ENCODE measurements at regions not wholly inside any gene's neighbourhood (a gene's known extent, or its start where the extent isn't known, plus 50 kb on each side); places are given as distances from the start of the nearest gene placed in this dataset.
"Not testable (repeated sequence)": the region's sequence is repeated elsewhere in the genome, so short reads cannot be mapped to it uniquely, and the experiment has no call there.

DNA sequence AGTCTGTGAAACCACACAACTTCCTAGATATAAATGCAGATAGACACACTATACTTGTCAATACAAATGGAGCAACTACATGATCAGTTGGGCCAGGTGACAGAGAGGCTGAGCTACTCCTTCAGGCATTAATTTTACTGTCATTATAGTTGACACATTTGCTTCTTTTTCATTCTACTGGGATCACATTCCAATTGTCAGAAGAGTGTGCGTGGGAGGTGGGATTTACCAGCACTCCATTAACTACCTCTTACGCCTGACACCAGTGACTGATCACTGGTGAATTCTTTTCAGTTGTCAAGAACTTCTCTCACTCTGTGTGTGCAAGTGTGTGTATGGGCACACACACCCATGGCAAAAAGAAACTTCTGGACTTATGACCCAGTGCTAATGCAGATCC is 94.2 kb upstream of the DIAPH2 start:
- TF ChIP-seq, protein P1, sequence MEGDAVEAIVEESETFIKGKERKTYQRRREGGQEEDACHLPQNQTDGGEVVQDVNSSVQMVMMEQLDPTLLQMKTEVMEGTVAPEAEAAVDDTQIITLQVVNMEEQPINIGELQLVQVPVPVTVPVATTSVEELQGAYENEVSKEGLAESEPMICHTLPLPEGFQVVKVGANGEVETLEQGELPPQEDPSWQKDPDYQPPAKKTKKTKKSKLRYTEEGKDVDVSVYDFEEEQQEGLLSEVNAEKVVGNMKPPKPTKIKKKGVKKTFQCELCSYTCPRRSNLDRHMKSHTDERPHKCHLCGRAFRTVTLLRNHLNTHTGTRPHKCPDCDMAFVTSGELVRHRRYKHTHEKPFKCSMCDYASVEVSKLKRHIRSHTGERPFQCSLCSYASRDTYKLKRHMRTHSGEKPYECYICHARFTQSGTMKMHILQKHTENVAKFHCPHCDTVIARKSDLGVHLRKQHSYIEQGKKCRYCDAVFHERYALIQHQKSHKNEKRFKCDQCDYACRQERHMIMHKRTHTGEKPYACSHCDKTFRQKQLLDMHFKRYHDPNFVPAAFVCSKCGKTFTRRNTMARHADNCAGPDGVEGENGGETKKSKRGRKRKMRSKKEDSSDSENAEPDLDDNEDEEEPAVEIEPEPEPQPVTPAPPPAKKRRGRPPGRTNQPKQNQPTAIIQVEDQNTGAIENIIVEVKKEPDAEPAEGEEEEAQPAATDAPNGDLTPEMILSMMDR (conservative IDR thresholded peaks at IDR 0.05; ENCODE audit: control insufficient read depth, insufficient read depth, low read depth, low read length): no peak
- DNase-seq (ENCODE audit: low read depth): no peak
- no peak overlapping the region for H3K4me3 ChIP-seq (ENCODE audit: control insufficient read depth, low read depth, low read length)

DNA sequence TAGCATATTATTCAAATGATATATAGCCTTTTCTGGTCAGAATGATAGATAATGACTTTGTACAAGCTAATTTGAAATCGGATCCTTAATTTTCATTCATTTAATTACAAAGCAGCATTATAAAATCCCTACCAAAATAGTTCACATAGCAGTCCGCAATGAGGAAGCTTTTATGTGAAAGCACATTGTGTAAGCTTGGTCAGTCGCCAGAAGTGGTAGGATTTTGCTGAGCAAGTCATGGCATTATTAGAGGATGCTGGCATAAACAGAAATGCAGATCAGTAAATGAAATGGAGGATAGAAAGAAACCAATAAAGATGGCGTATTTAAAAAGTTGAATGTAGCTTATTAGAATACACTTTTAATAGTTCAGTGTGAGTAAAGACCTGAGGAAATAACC is 93.2 kb upstream of the DIAPH2 start:
- DNase-seq (ENCODE audit: low read depth): no peak
- H3K4me3 ChIP-seq (ENCODE audit: control insufficient read depth, low read depth, low read length): no peak overlapping the region
- TF ChIP-seq, protein P1 (conservative IDR thresholded peaks at IDR 0.05; ENCODE audit: control insufficient read depth, insufficient read depth, low read depth, low read length): no peak

DNA sequence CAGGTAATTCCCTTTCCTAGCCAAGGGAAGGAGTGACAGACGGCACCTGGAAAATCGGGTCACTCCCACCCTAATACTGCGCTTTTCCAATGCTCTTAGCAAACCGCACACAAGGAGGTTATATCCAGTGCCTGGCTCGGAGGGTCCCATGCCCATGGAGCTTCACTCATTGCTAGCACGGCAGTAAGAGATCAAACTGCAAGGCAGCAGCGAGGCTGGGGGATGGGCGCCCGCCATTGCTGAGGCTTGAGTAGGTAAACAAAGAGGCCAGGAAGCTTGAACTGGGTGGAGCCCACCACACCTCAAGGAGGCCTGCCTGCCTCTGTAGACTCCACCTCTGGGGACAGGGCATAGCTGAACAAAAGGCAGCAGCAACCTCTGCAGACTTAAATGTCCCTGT is 86.8 kb upstream of the DIAPH2 start:
- H3K4me3 ChIP-seq (ENCODE audit: control insufficient read depth, low read depth, low read length); DNase-seq (ENCODE audit: low read depth): not testable (repeated sequence)

DNA sequence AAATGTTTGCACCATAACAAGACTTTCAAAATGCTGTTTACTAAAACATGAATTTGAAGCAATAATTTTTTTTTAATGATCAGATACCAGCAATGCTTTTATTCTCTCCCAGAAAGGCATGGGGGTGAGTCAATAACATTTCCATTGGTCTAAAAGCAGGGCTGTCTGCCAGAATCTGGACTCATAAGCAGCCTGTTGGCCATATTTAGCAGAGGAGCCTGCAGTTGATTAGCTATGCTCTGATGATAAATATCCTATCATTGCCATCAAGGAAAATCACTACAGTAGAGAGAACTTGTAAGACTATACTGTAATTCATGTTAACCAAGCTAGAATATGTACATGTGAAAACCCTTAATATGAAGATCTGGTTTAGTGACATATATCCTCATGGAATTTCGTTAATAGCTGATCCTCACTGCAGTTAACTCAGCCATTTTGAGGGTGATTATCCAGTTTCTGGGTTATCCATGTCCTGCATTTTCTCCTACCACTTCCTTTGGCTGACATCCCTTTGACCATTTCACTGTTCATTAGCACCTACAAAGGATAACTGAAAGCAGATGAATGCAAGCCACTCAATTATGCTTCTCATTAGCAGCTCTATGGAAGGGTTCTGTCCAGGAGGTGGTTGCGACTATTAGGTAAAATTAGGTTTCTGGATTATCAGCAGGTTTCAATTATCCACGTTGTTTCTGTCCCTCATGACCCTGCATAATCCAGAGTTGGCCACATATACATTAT is 72.9 kb upstream of the DIAPH2 start:
- peak; percentile 81 for DNase-seq (ENCODE audit: low read depth)
- TF ChIP-seq, protein P1 (conservative IDR thresholded peaks at IDR 0.05; ENCODE audit: control insufficient read depth, insufficient read depth, low read depth, low read length): no peak
- no peak overlapping the region for H3K4me3 ChIP-seq (ENCODE audit: control insufficient read depth, low read depth, low read length)

DNA sequence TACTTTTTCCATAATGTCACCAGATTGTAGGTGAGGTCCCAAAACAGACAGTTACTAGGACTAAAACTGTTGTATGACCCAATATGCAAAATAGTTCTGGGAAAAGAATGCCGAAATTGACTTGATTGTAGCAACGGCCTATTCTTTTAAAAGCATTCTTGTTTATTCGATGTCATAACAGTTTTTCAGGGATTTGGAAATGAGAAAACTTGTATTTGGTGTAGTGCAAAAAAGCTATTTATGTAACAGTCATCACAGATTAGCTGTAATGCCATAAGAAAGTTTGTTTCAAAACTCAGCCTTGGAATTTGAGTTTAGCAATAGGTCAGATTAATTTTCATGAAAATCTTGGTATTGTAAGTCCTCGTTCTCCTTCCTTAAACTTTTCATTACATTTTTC is 69.2 kb upstream of the DIAPH2 start:
- DNase-seq (ENCODE audit: low read depth): no peak
- no peak overlapping the region for H3K4me3 ChIP-seq (ENCODE audit: control insufficient read depth, low read depth, low read length)
- TF ChIP-seq, protein P1 (conservative IDR thresholded peaks at IDR 0.05; ENCODE audit: control insufficient read depth, insufficient read depth, low read depth, low read length): no peak

DNA sequence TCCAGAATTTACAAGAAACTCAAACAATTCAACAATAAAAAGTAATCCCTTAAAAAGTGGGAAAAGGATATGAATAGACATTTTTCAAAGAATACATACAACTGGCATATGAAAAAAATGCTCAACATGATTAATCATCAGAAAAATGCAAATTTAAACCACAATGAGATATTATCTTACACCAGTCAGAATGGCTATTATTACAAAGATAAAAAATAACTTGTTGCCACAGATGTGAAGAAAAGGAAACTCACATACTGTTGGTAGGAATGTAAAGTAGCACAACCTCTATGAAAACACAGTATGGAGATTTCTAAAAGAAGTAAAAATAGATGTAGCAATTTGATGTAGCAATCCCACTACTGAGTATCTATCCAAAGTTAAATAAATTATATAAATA is 65.1 kb upstream of the DIAPH2 start:
- TF ChIP-seq, protein P1 (conservative IDR thresholded peaks at IDR 0.05; ENCODE audit: control insufficient read depth, insufficient read depth, low read depth, low read length): no peak
- H3K4me3 ChIP-seq (ENCODE audit: control insufficient read depth, low read depth, low read length): no peak overlapping the region
- no peak for DNase-seq (ENCODE audit: low read depth)

DNA sequence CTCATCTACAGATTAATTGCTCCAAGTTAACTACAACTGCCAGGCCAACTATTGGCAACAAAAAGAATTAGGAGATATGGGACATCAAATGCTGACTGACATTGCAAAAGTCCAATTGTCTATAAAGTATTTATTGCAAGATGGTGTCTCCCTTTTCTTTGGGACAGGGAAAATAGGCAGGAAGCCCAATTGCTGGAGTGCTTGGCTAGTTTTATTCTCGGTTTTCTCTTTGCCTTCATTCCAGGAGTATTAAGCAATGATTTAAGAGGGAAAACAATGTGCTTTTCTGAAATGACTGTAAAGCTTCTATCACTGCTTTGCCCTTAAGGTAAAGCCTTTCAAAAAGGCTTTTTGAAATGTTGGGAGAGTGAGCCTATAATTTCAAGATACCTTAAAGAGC is 62.8 kb upstream of the DIAPH2 start:
- DNase-seq (ENCODE audit: low read depth): no peak
- H3K4me3 ChIP-seq (ENCODE audit: control insufficient read depth, low read depth, low read length): no peak overlapping the region
- TF ChIP-seq, protein P1 (conservative IDR thresholded peaks at IDR 0.05; ENCODE audit: control insufficient read depth, insufficient read depth, low read depth, low read length): no peak

Measured in fibroblast of mammary gland (primary cell).